Mesendoderm (in vitro differentiated cells): ENCODE measurements at regions not wholly inside any gene's neighbourhood (a gene's known extent, or its start where the extent isn't known, plus 50 kb on each side); places are given as distances from the start of the nearest gene placed in this dataset.
A peak's percentile ranks its signal among the peaks of the same experiment; 100 is the strongest.

ENCODE experiments used
- DNase-seq: peaks from one replicate; pipeline ENCODE4 v3.0.0; 2013
- H2AK5ac ChIP-seq: 2 replicates; pipeline ENCODE4 v1.6.1; 2013; ENCODE audit warnings: low read length, inconsistent platforms
- H2BK120ac ChIP-seq: 2 replicates; pipeline ENCODE4 v1.6.1; 2013; ENCODE audit warnings: low read depth, mild to moderate bottlenecking, low read length, moderate library complexity, mixed read lengths
- H2BK15ac ChIP-seq: replicated peaks from 2 replicates; pipeline ENCODE4 v1.6.1; 2013; ENCODE audit warnings: low read depth, mild to moderate bottlenecking, moderate library complexity
- H2BK5ac ChIP-seq: 2 replicates; pipeline ENCODE4 v1.6.1; 2013; ENCODE audit warnings: low read length, inconsistent platforms
- H3K18ac ChIP-seq: 2 replicates; pipeline ENCODE4 v1.6.1; 2013; ENCODE audit warnings: mild to moderate bottlenecking, low read length, mixed read lengths
- H3K23ac ChIP-seq: one replicate; pipeline ENCODE4 v1.6.1; 2013; ENCODE audit warnings: low read length
- H3K27ac ChIP-seq: 2 replicates; pipeline ENCODE4 v1.5.1; 2013; ENCODE audit warnings: low read depth, mild to moderate bottlenecking, inconsistent platforms, low read length, moderate library complexity
- H3K27me3 ChIP-seq: 2 replicates; pipeline ENCODE4 v1.6.1; 2013; ENCODE audit warnings: low read length, control low read depth, mild to moderate bottlenecking, inconsistent platforms; ENCODE audit not compliant: insufficient read depth, poor library complexity
- H3K36me3 ChIP-seq: 2 replicates; pipeline ENCODE4 v1.6.1; 2013; ENCODE audit warnings: low read length, inconsistent platforms; ENCODE audit not compliant: control insufficient read depth, insufficient read depth
- H3K4ac ChIP-seq: one replicate; pipeline ENCODE4 v1.6.1; 2013; ENCODE audit warnings: low read depth, mild to moderate bottlenecking, low read length, moderate library complexity
- H3K4me1 ChIP-seq: 2 replicates; pipeline ENCODE4 v1.6.1; 2013; ENCODE audit warnings: low read depth, low read length, inconsistent platforms; ENCODE audit not compliant: control insufficient read depth
- H3K4me2 ChIP-seq: 2 replicates; pipeline ENCODE4 v1.6.1; 2013; ENCODE audit warnings: low read length
- H3K4me3 ChIP-seq: 2 replicates; pipeline ENCODE4 v1.5.1; 2013; ENCODE audit warnings: mild to moderate bottlenecking, low read length
- H3K56ac ChIP-seq: one replicate; pipeline ENCODE4 v1.6.1; 2013; ENCODE audit warnings: low read length
- H3K79me1 ChIP-seq: 2 replicates; pipeline ENCODE4 v1.6.1; 2013; ENCODE audit warnings: low read length, inconsistent platforms
- H3K79me2 ChIP-seq: 2 replicates; pipeline ENCODE4 v1.6.1; 2013; ENCODE audit warnings: mild to moderate bottlenecking, low read length; ENCODE audit not compliant: control insufficient read depth, insufficient read depth
- H3K9ac ChIP-seq: 2 replicates; pipeline ENCODE4 v1.6.1; 2013; ENCODE audit warnings: low read length, inconsistent platforms
- H4K5ac ChIP-seq: one replicate; pipeline ENCODE4 v1.6.1; 2013; ENCODE audit warnings: low read length
- H4K8ac ChIP-seq: one replicate; pipeline ENCODE4 v1.6.1; 2013; ENCODE audit warnings: low read depth, mild to moderate bottlenecking, control low read depth, low read length, moderate library complexity
- WGBS: extraction: QIAGEN DNeasy Blood & Tissue Kit; methylation state at CpG from one replicate; pipeline ENCODE4 v1.1.7; 2013; ENCODE audit warnings: low lambda C conversion rate, missing lambda C conversion rate; ENCODE audit not compliant: insufficient coverage; ENCODE audit errors: extremely low coverage; 5-methylcytosine and 5-hydroxymethylcytosine counted together

DNA sequence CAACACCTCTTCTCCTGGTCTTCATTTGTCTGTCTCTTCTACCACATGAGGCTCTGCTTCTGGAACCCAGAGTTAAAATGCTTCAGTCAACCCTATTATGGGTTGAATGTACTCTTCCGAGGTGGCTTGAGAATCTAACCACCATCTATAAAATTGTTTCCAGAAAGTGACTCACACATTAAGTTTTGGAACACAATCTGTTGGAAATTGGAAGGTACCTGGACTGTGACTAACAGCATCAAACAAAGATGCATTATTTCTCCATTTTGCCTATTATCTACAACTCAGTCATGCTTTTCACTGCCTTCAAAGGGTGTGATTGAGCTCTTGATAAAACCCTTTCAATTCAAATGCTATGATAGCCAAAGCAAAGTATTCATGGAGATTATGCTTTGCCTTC lies 499.0 kb upstream of the SEMA6D start:
- Histone ChIP-seq H3K4me1 (peaks cover 5% of the 10 kb centered on the region), H2BK120ac (peak overlapping the region; percentile 52), H3K4ac (no peak overlapping the region), H3K18ac (no peak overlapping the region), H4K8ac (no peak overlapping the region), H3K27ac (peak overlapping the region; percentile 58), H2BK5ac (peak overlapping the region; percentile 94), H3K27me3 (no peaks in the 10 kb centered on the region), H2AK5ac (no peak overlapping the region), H2BK15ac (no peak overlapping the region), H3K4me3 (no peak overlapping the region), H3K79me2 (no peaks in the 10 kb centered on the region), H3K79me1 (no peaks in the 10 kb centered on the region), H4K5ac (peak overlapping the region; percentile 68), H3K23ac (no peak overlapping the region), H3K36me3 (no peaks in the 10 kb centered on the region), H3K4me2 (no peak overlapping the region), H3K56ac (peak overlapping the region; percentile 56), H3K9ac (peak overlapping the region; percentile 15)
- DNase-seq: no peak
- WGBS: no CpG with 5 or more reads among the region's 1 CpG

DNA sequence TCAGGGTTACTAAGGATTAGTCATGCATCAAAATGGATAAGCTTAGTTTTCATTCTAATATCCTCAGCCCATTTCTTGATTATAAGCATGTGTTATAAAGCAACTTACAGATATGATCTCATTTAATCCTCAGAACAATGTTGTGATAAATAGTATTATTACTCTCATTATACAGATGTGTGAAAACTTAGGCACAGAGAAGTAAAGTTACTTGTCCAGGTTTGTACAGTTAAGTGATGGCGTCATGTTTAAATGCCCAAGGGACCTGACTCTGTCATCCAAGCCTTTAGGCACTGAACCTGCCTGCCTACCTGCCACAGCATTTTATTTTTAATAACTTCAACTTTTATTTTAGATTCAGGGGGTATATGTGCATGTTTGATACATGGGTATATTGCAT lies 472.9 kb upstream of the SEMA6D start:
- H3K9ac ChIP-seq: no peak overlapping the region

DNA sequence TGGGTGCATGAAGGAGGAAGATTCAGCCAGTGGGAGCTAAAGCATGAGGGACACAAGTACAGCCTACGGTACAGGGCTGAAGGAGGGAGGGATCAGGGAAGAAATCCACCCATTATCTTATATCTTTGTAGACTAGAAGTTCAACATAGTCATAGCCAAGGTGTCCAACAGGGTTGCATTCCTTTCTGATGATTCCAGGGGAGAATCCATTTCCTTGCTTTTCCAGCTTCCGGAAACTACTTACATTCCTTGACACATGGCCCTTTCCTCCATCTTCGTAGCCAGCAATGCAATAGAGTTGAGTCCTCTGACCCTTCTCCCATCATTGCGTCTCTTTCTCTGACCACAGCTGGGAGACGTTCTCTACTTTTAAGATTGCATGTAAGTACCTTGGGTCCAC lies 471.0 kb upstream of the SEMA6D start:
- DNase-seq: no peak

More for the DNA sequence above, 472.9 kb upstream of the SEMA6D start:
- no peaks in the 10 kb centered on the region for H3K36me3 ChIP-seq
- no peaks in the 10 kb centered on the region for H3K4me1 ChIP-seq
- no peak overlapping the region for H3K56ac ChIP-seq
- no peak overlapping the region for H3K4ac ChIP-seq
- no peak overlapping the region for H4K5ac ChIP-seq
- H2BK5ac ChIP-seq: no peak overlapping the region
- H3K27ac ChIP-seq: no peak overlapping the region
- no CpG with 5 or more reads among the region's 1 CpG for WGBS
- no peaks in the 10 kb centered on the region for H3K79me2 ChIP-seq
- no peak overlapping the region for H3K18ac ChIP-seq
- H3K23ac ChIP-seq: no peak overlapping the region
- H3K4me2 ChIP-seq: no peak overlapping the region
- no peak overlapping the region for H2BK120ac ChIP-seq
- no peak for DNase-seq
- H2AK5ac ChIP-seq: no peak overlapping the region
- H2BK15ac ChIP-seq: no peak overlapping the region
- no peak overlapping the region for H3K4me3 ChIP-seq
- no peak overlapping the region for H4K8ac ChIP-seq
- H3K27me3 ChIP-seq: no peaks in the 10 kb centered on the region
- no peaks in the 10 kb centered on the region for H3K79me1 ChIP-seq

DNA sequence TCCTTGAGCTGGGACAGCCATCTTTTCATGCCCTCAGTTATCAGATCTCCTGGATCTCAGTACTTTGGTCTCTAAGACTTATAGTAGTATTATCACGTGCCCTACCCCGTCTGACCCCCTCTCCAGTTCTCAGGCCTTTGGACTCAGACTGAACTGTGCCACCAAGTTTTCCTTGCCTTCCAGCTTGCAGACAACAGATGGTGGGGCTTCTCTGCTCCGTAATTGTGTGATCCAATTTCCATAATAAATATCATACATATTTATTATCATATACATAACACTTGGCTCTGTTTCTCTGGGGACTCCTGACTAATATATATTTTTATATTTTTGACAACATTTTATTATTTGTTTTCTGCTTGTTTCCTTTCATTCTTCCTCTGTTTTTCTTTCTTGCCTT lies 458.8 kb upstream of the SEMA6D start:
- no peak overlapping the region for H3K56ac ChIP-seq
- H3K9ac ChIP-seq: no peak overlapping the region
- H3K36me3 ChIP-seq: no peaks in the 10 kb centered on the region
- H2BK120ac ChIP-seq: no peak overlapping the region
- no peaks in the 10 kb centered on the region for H3K79me1 ChIP-seq
- H2AK5ac ChIP-seq: no peak overlapping the region
- no peak overlapping the region for H3K4me3 ChIP-seq
- H3K79me2 ChIP-seq: no peaks in the 10 kb centered on the region
- H2BK15ac ChIP-seq: no peak overlapping the region
- H4K5ac ChIP-seq: no peak overlapping the region
- no peak overlapping the region for H3K27ac ChIP-seq
- H3K23ac ChIP-seq: no peak overlapping the region
- DNase-seq: no peak
- no peak overlapping the region for H2BK5ac ChIP-seq
- no peak overlapping the region for H3K18ac ChIP-seq
- H4K8ac ChIP-seq: no peak overlapping the region
- no peaks in the 10 kb centered on the region for H3K27me3 ChIP-seq
- WGBS: no CpG with 5 or more reads among the region's 3 CpGs
- no peak overlapping the region for H3K4me2 ChIP-seq
- no peak overlapping the region for H3K4ac ChIP-seq
- H3K4me1 ChIP-seq: no peaks in the 10 kb centered on the region

More for the DNA sequence above, 471.0 kb upstream of the SEMA6D start:
- no peak overlapping the region for H4K8ac ChIP-seq
- no peak overlapping the region for H3K4ac ChIP-seq
- H3K18ac ChIP-seq: no peak overlapping the region
- no peak overlapping the region for H3K23ac ChIP-seq
- no peaks in the 10 kb centered on the region for H3K79me2 ChIP-seq
- H3K4me2 ChIP-seq: no peak overlapping the region
- H3K36me3 ChIP-seq: no peaks in the 10 kb centered on the region
- no peak overlapping the region for H3K56ac ChIP-seq
- no peaks in the 10 kb centered on the region for H3K79me1 ChIP-seq
- H2BK15ac ChIP-seq: no peak overlapping the region
- no peak overlapping the region for H3K4me3 ChIP-seq
- no peak overlapping the region for H2BK120ac ChIP-seq
- no peak overlapping the region for H2BK5ac ChIP-seq
- WGBS: no CpG with 5 or more reads among the region's 5 CpGs
- no peaks in the 10 kb centered on the region for H3K27me3 ChIP-seq
- no peak overlapping the region for H4K5ac ChIP-seq
- no peak overlapping the region for H3K9ac ChIP-seq
- no peak overlapping the region for H2AK5ac ChIP-seq
- H3K4me1 ChIP-seq: no peaks in the 10 kb centered on the region
- no peak overlapping the region for H3K27ac ChIP-seq

DNA sequence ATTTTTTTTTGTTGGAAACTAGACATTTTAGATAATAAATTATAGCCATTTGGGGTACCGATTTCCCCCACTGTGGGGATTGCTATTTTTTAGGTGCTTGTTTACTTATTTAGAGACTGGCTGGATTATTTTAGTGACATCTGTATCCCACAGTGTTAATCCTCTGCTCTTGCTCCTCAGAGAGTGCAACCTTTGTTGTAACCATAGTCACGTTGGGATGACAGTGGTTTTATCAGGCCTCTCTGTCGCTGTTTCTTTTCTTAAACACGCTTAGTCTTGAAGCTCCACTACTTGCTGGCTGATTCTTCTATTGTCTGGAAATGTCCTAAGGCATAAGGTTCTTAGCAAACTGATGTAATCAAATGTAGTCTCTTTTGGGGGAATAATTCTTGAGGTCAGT lies 451.6 kb upstream of the SEMA6D start:
- Histone ChIP-seq H3K4me2 (no peak overlapping the region), H2BK120ac (no peak overlapping the region), H3K4me1 (no peaks in the 10 kb centered on the region), H4K8ac (no peak overlapping the region), H3K27ac (no peak overlapping the region), H3K4ac (no peak overlapping the region), H4K5ac (no peak overlapping the region), H3K18ac (no peak overlapping the region), H3K27me3 (no peaks in the 10 kb centered on the region), H2AK5ac (no peak overlapping the region), H3K23ac (no peak overlapping the region), H3K56ac (no peak overlapping the region), H3K79me1 (no peaks in the 10 kb centered on the region), H3K4me3 (no peak overlapping the region), H2BK15ac (no peak overlapping the region), H2BK5ac (no peak overlapping the region), H3K9ac (no peak overlapping the region), H3K36me3 (no peaks in the 10 kb centered on the region), H3K79me2 (no peaks in the 10 kb centered on the region)
- no CpG with 5 or more reads among the region's 4 CpGs for WGBS
- DNase-seq: peak; percentile 52

DNA sequence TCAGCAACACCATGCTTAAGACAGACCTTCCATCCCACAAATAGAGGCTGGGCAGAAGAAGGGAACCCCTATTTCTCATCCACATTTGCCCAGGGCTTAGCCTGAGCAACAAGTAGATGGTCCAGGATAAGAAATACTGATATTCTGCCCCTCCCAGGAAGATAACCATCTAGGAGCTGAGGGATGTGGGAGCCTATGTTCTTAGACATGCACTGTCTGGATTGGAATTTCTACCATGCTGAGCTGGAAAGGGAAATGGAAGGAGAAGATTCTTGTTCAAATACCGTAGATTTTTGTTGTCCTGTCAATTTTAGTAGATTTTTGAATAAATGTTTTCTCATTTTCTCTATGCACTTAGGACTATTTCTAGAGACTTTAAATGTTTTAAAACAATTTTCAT lies 450.7 kb upstream of the SEMA6D start:
- no peak overlapping the region for H2BK120ac ChIP-seq
- H3K4ac ChIP-seq: no peak overlapping the region
- H4K5ac ChIP-seq: no peak overlapping the region
- no peaks in the 10 kb centered on the region for H3K27me3 ChIP-seq
- H3K4me2 ChIP-seq: no peak overlapping the region
- H3K79me2 ChIP-seq: no peaks in the 10 kb centered on the region
- H3K4me3 ChIP-seq: no peak overlapping the region
- no peak overlapping the region for H2BK5ac ChIP-seq
- no peak overlapping the region for H3K23ac ChIP-seq
- no peak overlapping the region for H4K8ac ChIP-seq
- H3K79me1 ChIP-seq: no peaks in the 10 kb centered on the region
- no peak overlapping the region for H3K56ac ChIP-seq
- H2AK5ac ChIP-seq: no peak overlapping the region
- H3K18ac ChIP-seq: no peak overlapping the region
- no peaks in the 10 kb centered on the region for H3K36me3 ChIP-seq
- H2BK15ac ChIP-seq: no peak overlapping the region
- DNase-seq: peak; percentile 30
- H3K9ac ChIP-seq: no peak overlapping the region
- no CpG with 5 or more reads among the region's 1 CpG for WGBS
- no peaks in the 10 kb centered on the region for H3K4me1 ChIP-seq
- H3K27ac ChIP-seq: no peak overlapping the region
